ENCODE measurements at regions not wholly inside any gene's neighbourhood (a gene's known extent, or its start where the extent isn't known, plus 50 kb on each side); places are given as distances from the start of the nearest gene placed in this dataset.

GRCh38 chr10:88162852-88163251, 299.4 kb downstream of the PTEN start:
- H3K4me1 ChIP-seq (replicated peaks in 1 of 2): peaks cover 0 to 13% of the 10 kb centered on the region in 2 donors
- in situ Hi-C loops (cut with MboI; ENCODE audit: low pct_unique_long_range_greater_than_20kb in 2 of 9, low sequenced_read_pairs in 9 of 9, unreplicated experiment in 9 of 9): no loop called here
- ATAC-seq (replicated peaks in 6 of 8): no peak
- 40 to 100% (median 80%) methylated on average over 1 of the region's 1 CpG; no CpG with 5 or more reads in 7 of the 10 experiments for WGBS, 10 experiments
- H3K27ac ChIP-seq: no peak overlapping the region
- no peak overlapping the region for H3K4me3 ChIP-seq

GRCh38 chr10:88163572-88163971, 300.1 kb downstream of the PTEN start:
- no peak for ATAC-seq (replicated peaks in 6 of 8)
- 60 to 100% (median 92%) methylated on average over 1 to 3 of the region's 3 CpGs; no CpG with 5 or more reads in 3 of the 10 experiments for WGBS, 10 experiments
- peaks cover 0 to 13% of the 10 kb centered on the region in 2 donors for H3K4me1 ChIP-seq (replicated peaks in 1 of 2)
- no peak overlapping the region for H3K4me3 ChIP-seq
- in situ Hi-C loops (cut with MboI; ENCODE audit: low pct_unique_long_range_greater_than_20kb in 2 of 9, low sequenced_read_pairs in 9 of 9, unreplicated experiment in 9 of 9): no loop called here
- no peak overlapping the region for H3K27ac ChIP-seq

GRCh38 chr10:88164471-88164870, 301.0 kb downstream of the PTEN start:
- no peak for ATAC-seq (replicated peaks in 6 of 8)
- H3K4me1 ChIP-seq (replicated peaks in 1 of 2): peaks cover 0 to 13% of the 10 kb centered on the region in 2 donors
- WGBS, 10 experiments: 86 to 100% (median 94%) methylated on average over 1 of the region's 1 CpG; no CpG with 5 or more reads in 6 of the 10 experiments
- no peak overlapping the region for H3K27ac ChIP-seq
- H3K4me3 ChIP-seq: no peak overlapping the region
- in situ Hi-C loops (cut with MboI; ENCODE audit: low pct_unique_long_range_greater_than_20kb in 2 of 9, low sequenced_read_pairs in 9 of 9, unreplicated experiment in 9 of 9): no loop called here

GRCh38 chr10:88165849-88166271, 302.4 kb downstream of the PTEN start:
- WGBS, 10 experiments: 1 to 64% (median 17%) methylated on average over 2 to 7 of the region's 7 CpGs; no CpG with 5 or more reads in 1 of the 10 experiments
- in situ Hi-C loops (cut with MboI; ENCODE audit: low pct_unique_long_range_greater_than_20kb in 2 of 9, low sequenced_read_pairs in 9 of 9, unreplicated experiment in 9 of 9): no loop called here
- H3K27ac ChIP-seq: no peak overlapping the region

GRCh38 chr10:88168171-88169036, 305.0 kb downstream of the PTEN start:
- WGBS, 10 experiments: 63 to 100% (median 84%) methylated on average over 2 to 3 of the region's 3 CpGs; no CpG with 5 or more reads in 3 of the 10 experiments
- Histone ChIP-seq H3K4me3 (no peak overlapping the region), H3K4me1 (replicated peaks in 1 of 2) (peaks cover 0 to 13% of the 10 kb centered on the region in 2 donors), H3K27ac (no peak overlapping the region)
- ATAC-seq (replicated peaks in 6 of 8): no peak
- in situ Hi-C loops (cut with MboI; ENCODE audit: low pct_unique_long_range_greater_than_20kb in 2 of 9, low sequenced_read_pairs in 9 of 9, unreplicated experiment in 9 of 9): no loop called here

More at GRCh38 chr10:88165849-88166271, 302.4 kb downstream of the PTEN start:
- ATAC-seq (replicated peaks in 6 of 8): peak; percentile 35 to 94 (median 76)
- Histone ChIP-seq H3K4me3 (no peak overlapping the region), H3K4me1 (replicated peaks in 1 of 2) (peaks cover 0 to 13% of the 10 kb centered on the region in 2 donors)

GRCh38 chr10:88169037-88169319, 305.6 kb downstream of the PTEN start:
- Histone ChIP-seq H3K4me3 (no peak overlapping the region), H3K4me1 (replicated peaks in 1 of 2) (peaks cover 0 to 13% of the 10 kb centered on the region in 2 donors), H3K27ac (no peak overlapping the region)
- ATAC-seq (replicated peaks in 6 of 8): no peak
- in situ Hi-C loops (cut with MboI; ENCODE audit: low pct_unique_long_range_greater_than_20kb in 2 of 9, low sequenced_read_pairs in 9 of 9, unreplicated experiment in 9 of 9): no loop called here

GRCh38 chr10:88170628-88171027, 307.2 kb downstream of the PTEN start:
- ATAC-seq (replicated peaks in 6 of 8): no peak
- Histone ChIP-seq H3K27ac (no peak overlapping the region), H3K4me1 (replicated peaks in 1 of 2) (peaks cover 0 to 5% of the 10 kb centered on the region in 2 donors), H3K4me3 (no peak overlapping the region)
- WGBS, 10 experiments: 100% methylated on average over 1 of the region's 1 CpG; no CpG with 5 or more reads in 8 of the 10 experiments
- in situ Hi-C loops (cut with MboI; ENCODE audit: low pct_unique_long_range_greater_than_20kb in 2 of 9, low sequenced_read_pairs in 9 of 9, unreplicated experiment in 9 of 9): no loop called here

GRCh38 chr10:88172159-88172558, 308.7 kb downstream of the PTEN start:
- in situ Hi-C loops (cut with MboI; ENCODE audit: low pct_unique_long_range_greater_than_20kb in 2 of 9, low sequenced_read_pairs in 9 of 9, unreplicated experiment in 9 of 9): no loop called here
- 33 to 100% (median 63%) methylated on average over 1 of the region's 1 CpG; no CpG with 5 or more reads in 2 of the 10 experiments for WGBS, 10 experiments
- no peak overlapping the region for H3K27ac ChIP-seq
- ATAC-seq (replicated peaks in 6 of 8): peak in 1 of 8 experiments; percentile 53
- H3K4me1 ChIP-seq (replicated peaks in 1 of 2): no peaks in the 10 kb centered on the region
- H3K4me3 ChIP-seq: no peak overlapping the region

GRCh38 chr10:88174391-88174790, 311.0 kb downstream of the PTEN start:
- WGBS, 10 experiments: 60 to 96% (median 86%) methylated on average over 2 to 5 of the region's 5 CpGs
- no peak overlapping the region for H3K4me3 ChIP-seq
- no peak for ATAC-seq (replicated peaks in 6 of 8)
- no peak overlapping the region for H3K27ac ChIP-seq
- in situ Hi-C loops (cut with MboI; ENCODE audit: low pct_unique_long_range_greater_than_20kb in 2 of 9, low sequenced_read_pairs in 9 of 9, unreplicated experiment in 9 of 9): no loop called here
- no peaks in the 10 kb centered on the region for H3K4me1 ChIP-seq (replicated peaks in 1 of 2)

GRCh38 chr10:88178758-88179157, 315.3 kb downstream of the PTEN start:
- in situ Hi-C loops (cut with MboI; ENCODE audit: low pct_unique_long_range_greater_than_20kb in 2 of 9, low sequenced_read_pairs in 9 of 9, unreplicated experiment in 9 of 9): no loop called here
- no peak overlapping the region for H3K4me3 ChIP-seq
- H3K27ac ChIP-seq: no peak overlapping the region
- H3K4me1 ChIP-seq (replicated peaks in 1 of 2): peaks cover 0 to 6% of the 10 kb centered on the region in 2 donors
- peak in 2 of 8 experiments; percentile 16 to 87 for ATAC-seq (replicated peaks in 6 of 8)

GRCh38 chr10:88179831-88180230, 316.4 kb downstream of the PTEN start:
- Histone ChIP-seq H3K27ac (no peak overlapping the region), H3K4me1 (replicated peaks in 1 of 2) (peaks cover 0 to 6% of the 10 kb centered on the region in 2 donors), H3K4me3 (no peak overlapping the region)
- in situ Hi-C loops (cut with MboI; ENCODE audit: low pct_unique_long_range_greater_than_20kb in 2 of 9, low sequenced_read_pairs in 9 of 9, unreplicated experiment in 9 of 9): no loop called here
- 53 to 94% (median 84%) methylated on average over 1 to 3 of the region's 3 CpGs for WGBS, 10 experiments
- peak in 1 of 8 experiments; percentile 36 for ATAC-seq (replicated peaks in 6 of 8)

- ATAC-seq (replicated peaks in 6 of 8): peak in 1 of 8 experiments; percentile 77
- in situ Hi-C loops (cut with MboI; ENCODE audit: low pct_unique_long_range_greater_than_20kb in 2 of 9, low sequenced_read_pairs in 9 of 9, unreplicated experiment in 9 of 9): no loop called here
- peaks cover 0 to 6% of the 10 kb centered on the region in 2 donors for H3K4me1 ChIP-seq (replicated peaks in 1 of 2)
- H3K27ac ChIP-seq: no peak overlapping the region
- WGBS, 10 experiments: 0 to 100% (median 67%) methylated on average over 1 to 3 of the region's 3 CpGs; no CpG with 5 or more reads in 1 of the 10 experiments
- H3K4me3 ChIP-seq: no peak overlapping the region
Measured at GRCh38 chr10:88181902-88182600, 318.6 kb downstream of the PTEN start.

GRCh38 chr10:88182601-88182930, 319.1 kb downstream of the PTEN start:
- H3K4me3 ChIP-seq: no peak overlapping the region
- peaks cover 0 to 6% of the 10 kb centered on the region in 2 donors for H3K4me1 ChIP-seq (replicated peaks in 1 of 2)
- no peak overlapping the region for H3K27ac ChIP-seq
- ATAC-seq (replicated peaks in 6 of 8): peak in 1 of 8 experiments; percentile 66
- in situ Hi-C loops (cut with MboI; ENCODE audit: low pct_unique_long_range_greater_than_20kb in 2 of 9, low sequenced_read_pairs in 9 of 9, unreplicated experiment in 9 of 9): no loop called here

Data from motor neuron (in vitro differentiated cells).